Transverse colon (tissue), 4 donors: ENCODE measurements at regions not wholly inside any gene's neighbourhood (a gene's known extent, or its start where the extent isn't known, plus 50 kb on each side); places are given as distances from the start of the nearest gene placed in this dataset.
"Not testable (repeated sequence)": the region's sequence is repeated elsewhere in the genome, so short reads cannot be mapped to it uniquely, and the experiment has no call there.

Experiments
- DNase-seq: peaks from one replicate; pipeline ENCODE4 v3.0.0-alpha.2; 2019
- H3K27ac ChIP-seq, 4 donors: fragments of 200-600 bp; sonication (generic); 2 replicates each; pipeline ENCODE4 v1.5.1; 2016 to 2018; ENCODE audit warnings: inconsistent platforms in 4 of 4
- H3K27me3 ChIP-seq: fragments of 200-600 bp; sonication (generic); 2 replicates; pipeline ENCODE4 v1.5.1; 2017; ENCODE audit warnings: inconsistent platforms
- H3K36me3 ChIP-seq, 4 donors: fragments of 200-600 bp; sonication (generic); 2 replicates each; pipeline ENCODE4 v1.5.1; 2017 to 2019; ENCODE audit warnings: inconsistent platforms in 4 of 4
- H3K4me1 ChIP-seq, 4 donors: fragments of 200-600 bp; sonication (generic); 2 replicates each; pipeline ENCODE4 v1.5.1; 2017 to 2020; ENCODE audit warnings: inconsistent platforms in 4 of 4
- H3K4me3 ChIP-seq, 4 donors: fragments of 200-600 bp; sonication (generic); 1 replicate in 1 of 4; 2 replicates in 3 of 4; pipeline versions ENCODE4 v1.5.1 to v1.6.1; 2017 to 2019; ENCODE audit warnings: inconsistent platforms in 4 of 4
- H3K9me3 ChIP-seq, 2 donors: fragments of 200-600 bp; sonication (generic); 2 replicates each; pipeline ENCODE4 v1.5.1; 2017 to 2019; ENCODE audit warnings: inconsistent platforms in 2 of 2
- POLR2A ChIP-seq: fragments of 450-650 bp; IDR thresholded peaks from one replicate; pipeline ENCODE4 v1.6.1; 2016; ENCODE audit warnings: antibody characterized with exemption, mild to moderate bottlenecking, moderate library complexity
- WGBS, 2 donors: methylation state at CpG; one replicate each; pipeline ENCODE4 v1.1.5; 2018; ENCODE audit warnings: low coverage in 1 of 2; 5-methylcytosine and 5-hydroxymethylcytosine counted together
- in situ Hi-C, 4 donors: fragments of 200-750 bp; cut with MboI; loops; one replicate each; pipeline versions ENCODE4 v1.15.0 to v1.15.1; 2017; ENCODE audit warnings: low sequenced_read_pairs in 3 of 4, low pct_ligation_motif_present in 1 of 4, low pct_unique_long_range_greater_than_20kb in 1 of 4
- intact Hi-C: fragments of 100-400 bp; cut with DNase I; formaldehyde crosslinking; loops from one replicate; pipeline ENCODE4 v1.15.1; 2023; ENCODE audit warnings: low total_unique reads
- small RNA-seq, 4 donors: library from RNA; depleted of rRNA; stranded (forward); fragments of <200 nt; gene quantifications; one replicate each; pipeline ENCODE3, GENCODE V24; 2016

GRCh38 chr11:71774603-71775222, 58.3 kb upstream of the DEFB108B start:
- intact Hi-C loops: no loop called here

DNA sequence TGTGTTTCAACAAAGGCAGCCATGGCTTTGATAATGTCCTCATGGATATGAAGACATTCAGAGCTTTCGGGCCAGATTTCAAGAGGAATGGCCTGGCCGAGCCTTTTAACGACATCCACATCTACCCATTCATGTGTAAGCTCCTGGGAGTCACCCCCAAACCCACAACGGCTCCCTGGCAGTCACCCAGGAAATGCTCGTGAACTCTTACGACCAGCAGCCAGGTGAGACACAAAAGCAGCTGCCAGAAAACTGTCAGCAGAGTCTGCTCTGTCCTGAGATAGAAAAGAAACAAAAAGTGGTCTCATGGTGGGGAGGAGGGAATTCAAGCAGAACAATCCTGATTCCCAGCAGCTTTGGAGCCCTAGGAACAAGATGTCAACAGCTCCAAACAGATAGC, 52.9 kb upstream of the DEFB108B start:
- in situ Hi-C loops, DNase-seq, H3K27ac ChIP-seq, H3K36me3 ChIP-seq, intact Hi-C loops, H3K4me3 ChIP-seq, H3K9me3 ChIP-seq, H3K27me3 ChIP-seq: not testable (repeated sequence)
- 38% methylated on average over 6 of the region's 6 CpGs; no CpG with 5 or more reads in 1 of the 2 donors for WGBS, 2 donors
- H3K4me1 ChIP-seq: peaks cover 0 to 24% (median 5%) of the 10 kb centered on the region in 4 donors

More at GRCh38 chr11:71774603-71775222, 58.3 kb upstream of the DEFB108B start:
- in situ Hi-C loops: no loop called here
- Histone ChIP-seq H3K4me3 (no peak overlapping the region), H3K27ac (no peak overlapping the region), H3K9me3 (no peaks in the 10 kb centered on the region), H3K36me3 (no peaks in the 10 kb centered on the region), H3K27me3 (no peaks in the 10 kb centered on the region), H3K4me1 (no peaks in the 10 kb centered on the region)
- TF ChIP-seq POLR2A: no peak
- 97% methylated on average over 27 of the region's 30 CpGs; no CpG with 5 or more reads in 1 of the 2 donors for whole genome bisulfite sequencing, 2 donors
- no peak for DNase-seq

DNA sequence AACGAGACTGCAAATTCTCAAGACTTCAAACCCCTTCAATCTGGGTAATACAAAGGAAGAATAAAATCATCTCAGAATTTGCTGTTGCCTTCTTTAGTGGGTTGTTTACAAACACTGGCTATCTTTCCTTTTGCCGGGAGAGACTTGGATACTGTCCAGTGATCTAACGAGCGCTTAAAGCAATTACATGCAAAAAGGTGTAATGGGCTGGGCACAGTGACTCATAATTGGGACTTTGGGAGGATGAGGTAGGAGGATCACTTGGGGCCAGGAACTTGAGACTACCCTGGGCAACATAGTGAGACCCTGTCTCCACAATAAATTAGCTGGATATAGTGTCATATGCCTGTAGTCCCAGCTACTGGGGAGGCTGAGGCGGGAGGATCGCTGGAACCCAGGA, 52.2 kb upstream of the DEFB108B start:
- H3K9me3 ChIP-seq, in situ Hi-C loops, H3K27ac ChIP-seq, H3K4me3 ChIP-seq, intact Hi-C loops, DNase-seq, H3K36me3 ChIP-seq, H3K27me3 ChIP-seq: not testable (repeated sequence)
- peaks cover 0 to 24% (median 5%) of the 10 kb centered on the region in 4 donors for H3K4me1 ChIP-seq
- 41 to 61% methylated on average over 4 to 6 of the region's 6 CpGs for WGBS, 2 donors

DNA sequence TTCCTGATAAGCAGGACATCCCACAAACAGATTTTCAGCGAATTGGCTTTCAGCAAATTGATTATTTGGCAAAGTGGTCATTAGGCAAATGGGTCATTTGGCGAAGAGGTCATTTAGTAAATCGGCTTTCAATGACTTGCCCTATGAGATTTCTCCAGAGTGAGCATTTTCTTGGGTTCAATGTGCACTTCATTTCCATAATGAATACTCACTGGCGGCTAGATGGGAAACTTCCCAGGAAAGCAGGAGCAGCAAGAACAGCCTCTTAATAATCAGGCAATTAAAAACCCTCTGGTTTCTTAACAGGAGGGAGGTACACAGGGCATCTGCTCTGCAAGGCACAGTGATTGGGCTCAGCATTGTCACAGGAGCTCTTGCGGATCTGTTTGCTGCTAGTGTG, 51.5 kb upstream of the DEFB108B start:
- H3K9me3 ChIP-seq, in situ Hi-C loops, H3K27ac ChIP-seq, H3K27me3 ChIP-seq, H3K4me3 ChIP-seq, DNase-seq, intact Hi-C loops, H3K36me3 ChIP-seq: not testable (repeated sequence)
- peaks cover 0 to 30% (median 8%) of the 10 kb centered on the region in 4 donors for H3K4me1 ChIP-seq
- 96% methylated on average over 5 of the region's 5 CpGs; no CpG with 5 or more reads in 1 of the 2 donors for WGBS, 2 donors

- H3K4me3 ChIP-seq, DNase-seq, in situ Hi-C loops, H3K27me3 ChIP-seq, H3K36me3 ChIP-seq, intact Hi-C loops, H3K9me3 ChIP-seq: not testable (repeated sequence)
- WGBS, 2 donors: 64 to 77% methylated on average over 8 to 13 of the region's 13 CpGs
- peaks cover 0 to 30% (median 8%) of the 10 kb centered on the region in 4 donors for H3K4me1 ChIP-seq
- peak overlapping the region in 2 of 4 donors; percentile 40 to 61 for H3K27ac ChIP-seq
Measured at GRCh38 chr11:71782229-71782861, 50.7 kb upstream of the DEFB108B start.

DNA sequence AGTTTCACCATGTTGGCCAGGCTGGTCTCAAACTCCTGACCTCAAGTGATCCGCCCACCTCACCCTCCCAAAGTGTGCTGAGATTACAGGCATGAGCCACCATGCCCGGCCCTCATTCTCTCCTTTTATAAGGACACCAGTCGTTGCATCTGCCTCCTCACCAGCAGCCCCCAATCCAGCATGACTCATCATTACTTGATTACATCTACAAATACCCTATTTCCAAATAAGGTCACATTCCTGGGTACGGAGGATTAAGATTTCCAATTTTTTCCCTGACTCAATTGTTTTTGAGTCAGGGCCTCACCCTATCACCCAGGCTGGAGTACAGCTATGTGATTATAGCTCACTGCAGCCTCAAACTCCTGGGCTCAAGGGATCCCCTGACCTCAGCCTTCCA, 49.8 kb upstream of the DEFB108B start:
- H3K27ac ChIP-seq, H3K9me3 ChIP-seq, DNase-seq, intact Hi-C loops, in situ Hi-C loops, H3K27me3 ChIP-seq, H3K4me3 ChIP-seq, H3K36me3 ChIP-seq: not testable (repeated sequence)
- peaks cover 0 to 35% (median 10%) of the 10 kb centered on the region in 4 donors for H3K4me1 ChIP-seq
- WGBS, 2 donors: 53 to 67% methylated on average over 2 to 4 of the region's 4 CpGs

Small RNA genes lying in the stretch of these regions (small RNA-seq; reads per million reads assigned to genes)
- gene SNRPCP14: 0 reads per million in 4 donors
